A673 (cell line): ENCODE measurements at regions not wholly inside any gene's neighbourhood (a gene's known extent, or its start where the extent isn't known, plus 50 kb on each side); places are given as distances from the start of the nearest gene placed in this dataset.

Source experiments
- BruUV-seq: library from RNA; stranded (reverse); fragments of 400-500 nt; replicated peaks from 2 replicates; lab custom pipeline; 2021; lab: Mats Ljungman, UMichigan
- CTCF ChIA-PET: fragments of 300-600 bp; sonication (Branson Sonifier 250); formaldehyde crosslinking; loops from one replicate; lab custom pipeline; 2022; ENCODE audit warnings: antibody characterized with exemption; lab: Charles Lee
- POLR2A ChIA-PET: fragments of 300-600 bp; sonication (Branson Sonifier 250); formaldehyde crosslinking; loops from one replicate; lab custom pipeline; 2022; ENCODE audit warnings: antibody characterized with exemption; ENCODE audit not compliant: low non-redundant PET; lab: Charles Lee
- DNase-seq: peaks from one replicate; pipeline ENCODE4 v3.0.0-alpha.2; 2015; ENCODE audit warnings: low spot score
- H3K27ac ChIP-seq: fragments of 200-600 bp; sonication (generic); 2 replicates; pipeline ENCODE4 v1.5.1; 2016; ENCODE audit warnings: mixed run types, low read depth, mild to moderate bottlenecking, mixed read lengths, antibody characterized with exemption, low read length; ENCODE audit not compliant: poor library complexity, severe bottlenecking
- H3K27me3 ChIP-seq: fragments of 200-600 bp; sonication (generic); replicated peaks from 2 replicates; pipeline ENCODE4 v1.6.1; 2017; ENCODE audit warnings: mixed run types, low read depth, mild to moderate bottlenecking, mixed read lengths, antibody characterized with exemption, low read length; ENCODE audit not compliant: insufficient read depth, poor library complexity
- H3K36me3 ChIP-seq: fragments of 200-600 bp; sonication (generic); 2 replicates; pipeline ENCODE4 v1.6.1; 2016; ENCODE audit warnings: mixed run types, mild to moderate bottlenecking, mixed read lengths, antibody characterized with exemption, low read length; ENCODE audit not compliant: insufficient read depth, poor library complexity, severe bottlenecking
- H3K4me1 ChIP-seq: fragments of 200-600 bp; sonication (generic); 2 replicates; pipeline ENCODE4 v1.6.1; 2017; ENCODE audit warnings: mixed run types, mild to moderate bottlenecking, mixed read lengths, antibody characterized with exemption, low read length; ENCODE audit not compliant: insufficient read depth, poor library complexity, severe bottlenecking
- H3K4me3 ChIP-seq: fragments of 200-600 bp; sonication (generic); 2 replicates; pipeline ENCODE4 v1.5.1; 2016; ENCODE audit warnings: low read depth, mixed run types, mild to moderate bottlenecking, mixed read lengths, low read length; ENCODE audit not compliant: poor library complexity, severe bottlenecking
- H3K9me3 ChIP-seq: fragments of 200-600 bp; sonication (generic); 2 replicates; pipeline ENCODE4 v1.6.1; 2016; ENCODE audit warnings: mixed run types, low read depth, mild to moderate bottlenecking, mixed read lengths, antibody characterized with exemption, low read length; ENCODE audit not compliant: poor library complexity, severe bottlenecking
- EZH2 ChIP-seq: fragments of 200-600 bp; sonication (generic); IDR thresholded peaks from 2 replicates; pipeline ENCODE4 v1.6.1; 2017; ENCODE audit warnings: borderline replicate concordance, low read depth, mild to moderate bottlenecking, mixed read lengths, antibody characterized with exemption, low read length; ENCODE audit not compliant: poor library complexity, severe bottlenecking
- intact Hi-C: fragments of 100-400 bp; cut with micrococcal nuclease; formaldehyde crosslinking; loops from one replicate; pipeline ENCODE4 v1.10.0; 2022; ENCODE audit not compliant: unreplicated experiment
- TF ChIP-seq, protein P1 (sequence below): fragments of 300-800, 200-600 bp; sonication (generic); conservative IDR thresholded peaks from 2 replicates; pipeline ENCODE4 v1.5.1; 2017; ENCODE audit warnings: low read depth, mild to moderate bottlenecking, antibody characterized with exemption, low read length, moderate library complexity, mixed read lengths

DNA sequence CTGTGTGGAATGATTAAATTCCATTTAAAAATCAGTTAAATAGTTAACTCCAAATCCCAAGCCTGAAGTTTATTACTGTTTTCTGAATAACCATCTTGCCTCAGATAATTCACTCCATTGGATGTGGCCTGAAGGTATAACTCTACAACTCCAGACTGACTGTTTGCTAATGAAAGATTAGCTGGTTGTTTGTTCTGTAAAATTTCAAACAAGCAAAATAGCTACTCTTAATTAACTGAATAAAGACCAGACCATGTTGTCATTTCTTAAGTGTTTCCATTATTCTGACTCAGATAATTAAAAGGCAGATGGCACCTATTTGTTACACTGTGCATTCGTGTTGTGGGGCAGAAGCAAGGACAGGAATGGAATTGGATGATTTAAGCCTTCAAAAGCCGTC is 78.5 kb upstream of the DDIT4L start:
- H3K27ac ChIP-seq = no peak overlapping the region
- H3K36me3 ChIP-seq = no peaks in the 10 kb centered on the region
- H3K27me3 ChIP-seq = no peaks in the 10 kb centered on the region
- H3K9me3 ChIP-seq = no peaks in the 10 kb centered on the region
- ChIA-PET POLR2A (no interaction called here), CTCF (no interaction called here)
- no peak for TF ChIP-seq EZH2
- TF ChIP-seq, protein P1, sequence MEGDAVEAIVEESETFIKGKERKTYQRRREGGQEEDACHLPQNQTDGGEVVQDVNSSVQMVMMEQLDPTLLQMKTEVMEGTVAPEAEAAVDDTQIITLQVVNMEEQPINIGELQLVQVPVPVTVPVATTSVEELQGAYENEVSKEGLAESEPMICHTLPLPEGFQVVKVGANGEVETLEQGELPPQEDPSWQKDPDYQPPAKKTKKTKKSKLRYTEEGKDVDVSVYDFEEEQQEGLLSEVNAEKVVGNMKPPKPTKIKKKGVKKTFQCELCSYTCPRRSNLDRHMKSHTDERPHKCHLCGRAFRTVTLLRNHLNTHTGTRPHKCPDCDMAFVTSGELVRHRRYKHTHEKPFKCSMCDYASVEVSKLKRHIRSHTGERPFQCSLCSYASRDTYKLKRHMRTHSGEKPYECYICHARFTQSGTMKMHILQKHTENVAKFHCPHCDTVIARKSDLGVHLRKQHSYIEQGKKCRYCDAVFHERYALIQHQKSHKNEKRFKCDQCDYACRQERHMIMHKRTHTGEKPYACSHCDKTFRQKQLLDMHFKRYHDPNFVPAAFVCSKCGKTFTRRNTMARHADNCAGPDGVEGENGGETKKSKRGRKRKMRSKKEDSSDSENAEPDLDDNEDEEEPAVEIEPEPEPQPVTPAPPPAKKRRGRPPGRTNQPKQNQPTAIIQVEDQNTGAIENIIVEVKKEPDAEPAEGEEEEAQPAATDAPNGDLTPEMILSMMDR = no peak
- intact Hi-C loops = no loop called here
- H3K4me1 ChIP-seq = no peaks in the 10 kb centered on the region
- H3K4me3 ChIP-seq = no peak overlapping the region
- no TSS peak for BruUV-seq
- no peak for DNase-seq

DNA sequence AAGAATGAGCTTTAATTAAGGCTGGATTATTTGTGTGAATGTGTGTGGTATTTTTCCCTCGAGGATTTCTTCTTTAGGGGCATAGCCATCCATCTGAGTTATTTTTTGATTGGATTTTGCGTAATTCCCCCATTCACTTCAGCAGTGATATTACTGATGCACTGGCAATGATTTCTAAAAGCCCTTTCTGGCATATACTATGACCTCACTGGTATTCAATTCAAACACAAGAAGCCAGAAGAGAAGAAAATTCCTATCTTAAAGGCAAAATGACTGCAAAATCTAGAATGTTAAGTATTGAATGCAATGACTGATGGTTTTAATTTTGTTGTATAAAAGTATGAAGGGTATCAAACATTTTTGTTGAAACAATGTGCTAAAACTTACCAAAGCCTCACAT is 71.1 kb upstream of the DDIT4L start:
- DNase-seq = no peak
- no peak for TF ChIP-seq EZH2
- TF ChIP-seq, protein P1 = no peak
- ChIA-PET CTCF (no interaction called here), POLR2A (no interaction called here)
- no peaks in the 10 kb centered on the region for H3K4me1 ChIP-seq
- no TSS peak for BruUV-seq
- intact Hi-C loops = no loop called here
- H3K36me3 ChIP-seq = no peaks in the 10 kb centered on the region
- no peak overlapping the region for H3K27ac ChIP-seq
- H3K9me3 ChIP-seq = no peaks in the 10 kb centered on the region
- H3K4me3 ChIP-seq = no peak overlapping the region
- H3K27me3 ChIP-seq = no peaks in the 10 kb centered on the region

DNA sequence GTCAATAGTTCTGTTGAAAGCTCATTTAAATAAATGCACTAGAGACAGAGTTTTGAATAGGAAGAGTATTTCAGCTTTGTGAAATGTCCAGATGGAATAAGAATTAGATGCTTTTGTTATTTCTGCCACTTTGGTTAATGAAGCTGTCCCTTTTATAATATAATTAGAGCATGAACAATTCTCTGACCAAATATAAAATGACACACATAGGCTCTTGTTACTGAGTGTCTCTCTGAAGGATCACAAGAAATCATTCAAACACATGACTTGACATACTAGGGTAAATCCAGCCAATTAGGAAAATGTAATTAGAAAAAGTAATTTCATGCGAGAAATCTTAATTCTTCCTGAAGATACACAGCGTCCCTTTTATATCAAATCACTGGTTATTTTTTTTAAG is 68.4 kb upstream of the DDIT4L start:
- POLR2A ChIA-PET = no interaction called here
- no peak for DNase-seq
- H3K4me1 ChIP-seq = no peaks in the 10 kb centered on the region
- no peak overlapping the region for H3K4me3 ChIP-seq
- H3K36me3 ChIP-seq = no peaks in the 10 kb centered on the region
- no peaks in the 10 kb centered on the region for H3K9me3 ChIP-seq
- BruUV-seq = no TSS peak
- CTCF ChIA-PET = no interaction called here
- H3K27ac ChIP-seq = no peak overlapping the region
- H3K27me3 ChIP-seq = no peaks in the 10 kb centered on the region
- intact Hi-C loops = no loop called here
- no peak for TF ChIP-seq EZH2
- TF ChIP-seq, protein P1 = no peak
